Activated T-helper 1 cell treated with anti-CD3 and anti-CD28 coated beads, Interleukin-2, amount 50 U/mL, for 16 hours (primary cell): ENCODE measurements at regions not wholly inside any gene's neighbourhood (a gene's known extent, or its start where the extent isn't known, plus 50 kb on each side); places are given as distances from the start of the nearest gene placed in this dataset.

Experiments
- DNase-seq, 2 donors: peaks; one replicate each; pipeline ENCODE4 v3.0.0-alpha.2; 2020; ENCODE audit warnings: low read depth in 1 of 2, low spot score in 1 of 2

DNA sequence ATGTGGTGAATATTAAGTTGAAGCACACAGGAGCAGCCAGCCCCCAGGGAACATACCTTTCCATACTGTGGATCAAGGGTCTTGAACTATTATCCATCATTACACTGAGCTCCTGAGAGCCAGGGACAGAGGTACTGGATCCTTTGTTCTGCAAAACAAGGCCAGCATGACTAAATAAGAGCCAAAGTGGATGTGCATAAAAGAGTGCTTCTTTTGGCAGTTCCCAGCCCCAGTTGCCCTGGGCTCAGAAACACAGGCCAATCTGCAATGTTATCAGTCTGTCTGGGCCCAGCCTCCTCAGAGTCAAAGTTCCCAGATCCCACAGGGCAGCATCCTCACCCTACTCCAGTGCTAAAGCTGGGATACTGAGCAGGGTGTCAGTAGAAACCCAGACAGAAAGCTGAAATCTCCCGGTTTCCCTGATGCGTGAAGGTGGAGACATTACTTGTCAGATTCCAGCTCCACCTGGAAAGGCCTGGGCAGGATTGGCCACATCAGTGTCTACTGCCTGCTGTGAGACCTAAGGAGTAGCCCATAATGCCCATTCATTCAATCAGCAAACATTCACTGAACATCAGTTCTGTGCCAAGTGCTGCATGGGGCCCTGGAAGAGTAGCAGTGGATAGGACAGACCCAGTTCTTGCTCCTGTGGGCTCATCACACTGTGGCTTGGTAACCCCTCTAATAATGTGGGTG lies 342.7 kb downstream of the CXCL12 start:
- DNase-seq, result no peak

DNA sequence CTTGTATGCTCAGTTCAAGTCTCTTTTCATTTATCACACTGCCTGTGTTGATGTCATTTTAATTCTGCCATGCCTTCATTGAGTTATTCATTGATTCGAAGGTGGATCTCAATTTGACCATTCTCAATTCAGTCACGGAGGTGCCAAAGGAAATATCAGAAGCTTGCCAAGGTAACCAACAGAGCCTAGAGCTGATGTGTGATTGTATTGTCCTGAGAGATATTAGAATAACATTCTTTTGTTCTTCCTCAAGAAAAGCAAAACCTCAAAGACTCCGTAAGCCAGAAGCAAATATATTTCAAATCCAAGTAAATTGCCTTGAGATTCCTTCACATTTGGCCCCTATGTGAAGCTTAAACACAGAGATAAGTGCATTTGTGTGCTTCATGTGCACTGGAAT lies 345.3 kb downstream of the CXCL12 start:
- DNase-seq, result no peak

DNA sequence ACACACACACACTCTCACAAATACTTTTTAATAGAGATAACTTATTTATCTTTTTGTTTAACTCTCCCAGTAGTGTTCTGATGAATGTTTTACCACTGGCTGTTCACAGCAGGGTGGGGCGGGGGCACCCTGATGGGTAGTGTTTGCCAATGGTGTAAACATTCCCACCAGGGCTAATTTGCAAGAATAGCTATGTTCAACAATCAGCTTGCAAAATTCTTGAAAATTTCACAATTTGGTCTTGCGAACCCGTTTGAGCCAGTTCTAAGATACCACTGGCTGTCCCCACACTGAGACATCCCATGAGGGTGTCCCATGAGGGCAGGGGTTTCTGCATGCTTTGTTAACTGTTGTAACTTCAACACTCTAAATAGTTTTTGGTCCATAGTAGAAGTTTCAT lies 348.5 kb downstream of the CXCL12 start:
- DNase-seq, result no peak

DNA sequence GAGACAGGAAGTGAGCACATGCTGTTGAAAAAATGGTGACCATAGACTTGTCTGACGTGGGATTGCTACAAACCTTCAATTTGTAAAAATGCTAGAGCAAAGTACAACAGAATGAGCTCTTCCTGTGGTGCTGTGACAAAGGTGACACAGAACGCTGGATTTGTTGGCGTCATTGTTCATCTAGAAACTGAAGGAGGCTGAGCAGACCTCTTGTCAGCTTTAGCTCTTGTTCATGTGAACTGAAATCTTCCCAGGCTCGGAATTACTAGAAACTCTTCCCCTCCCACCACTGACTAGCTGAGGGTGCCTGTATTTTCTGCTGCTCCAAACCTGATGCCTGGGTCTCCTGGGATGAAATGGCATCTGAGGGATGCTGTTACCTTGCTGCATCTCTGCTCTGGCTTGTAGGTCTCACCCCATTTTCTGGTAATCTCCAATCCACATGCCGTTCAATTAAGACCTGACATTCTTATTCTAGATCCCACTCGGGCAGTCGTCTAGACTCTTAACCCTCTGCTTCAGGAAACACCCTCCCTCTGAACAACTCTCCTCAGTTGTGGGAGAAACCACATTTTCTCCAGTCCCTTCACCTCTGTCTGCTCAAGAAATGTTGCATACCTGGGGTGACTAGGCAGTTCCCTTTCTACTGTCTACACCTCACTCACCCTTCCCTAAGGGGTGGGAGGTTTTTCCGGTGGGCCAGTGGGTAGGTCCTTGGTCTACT lies 349.3 kb downstream of the CXCL12 start:
- DNase-seq, result no peak

DNA sequence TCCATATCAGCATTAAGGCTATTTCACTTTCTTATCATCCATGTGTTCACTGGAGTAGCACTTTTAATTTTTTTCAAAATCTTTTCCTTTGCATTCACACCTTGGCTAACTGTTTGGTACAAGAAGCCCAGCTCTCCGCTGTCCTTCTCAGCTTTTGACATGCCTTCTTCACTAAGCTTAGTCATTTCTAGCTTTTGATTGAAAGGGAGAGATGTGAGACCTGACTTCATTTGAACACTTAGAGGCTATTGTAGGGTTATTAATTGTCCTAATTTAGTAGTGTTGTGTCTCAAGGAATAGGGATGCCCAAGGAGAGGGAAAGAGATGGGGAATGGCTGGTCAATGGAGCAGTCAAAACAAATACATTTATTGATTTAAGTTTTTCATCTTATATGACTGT lies 350.0 kb downstream of the CXCL12 start:
- DNase-seq, result no peak

GRCh38 chr10:44033008-44033407 lies 351.9 kb downstream of the CXCL12 start:
- DNase-seq, result no peak

DNA sequence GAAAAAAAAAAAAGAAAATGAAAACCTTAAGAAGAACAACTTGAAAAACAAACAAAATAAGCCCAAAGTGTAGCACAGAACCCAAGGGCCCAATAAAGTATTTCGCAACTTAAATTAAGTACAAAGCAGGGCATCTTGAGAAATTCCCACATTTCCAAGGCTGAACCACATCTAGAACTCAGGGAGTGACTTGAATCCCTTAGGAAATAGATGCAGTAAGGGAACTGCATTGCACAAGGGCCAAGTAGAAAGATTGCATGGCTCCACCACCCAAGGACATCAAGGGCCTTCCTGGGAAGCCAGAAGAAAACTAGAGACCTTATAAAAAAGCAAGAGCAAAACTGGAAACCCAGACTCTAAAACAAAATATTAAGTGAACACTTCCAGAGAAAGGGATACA lies 352.7 kb downstream of the CXCL12 start:
- DNase-seq, result no peak

DNA sequence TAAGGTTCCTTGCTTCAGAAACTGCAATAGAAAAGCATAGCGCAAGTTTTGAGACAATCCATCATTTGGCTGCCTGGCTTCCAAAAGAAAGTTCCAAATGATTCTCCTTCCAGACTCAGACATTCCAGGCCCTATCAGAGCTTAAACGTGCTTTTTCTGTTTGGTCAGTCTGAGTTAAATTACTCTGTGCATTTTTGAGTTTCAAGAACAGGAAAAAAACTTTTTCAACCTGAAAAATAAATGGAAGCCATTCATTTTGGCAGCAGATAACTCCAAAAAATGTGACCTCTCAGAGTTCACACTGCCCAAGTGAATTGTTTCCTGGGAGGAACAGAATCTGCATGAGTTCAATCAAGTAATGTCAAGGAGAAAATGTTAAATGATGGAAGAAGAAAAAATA lies 354.2 kb downstream of the CXCL12 start:
- no peak for DNase-seq

DNA sequence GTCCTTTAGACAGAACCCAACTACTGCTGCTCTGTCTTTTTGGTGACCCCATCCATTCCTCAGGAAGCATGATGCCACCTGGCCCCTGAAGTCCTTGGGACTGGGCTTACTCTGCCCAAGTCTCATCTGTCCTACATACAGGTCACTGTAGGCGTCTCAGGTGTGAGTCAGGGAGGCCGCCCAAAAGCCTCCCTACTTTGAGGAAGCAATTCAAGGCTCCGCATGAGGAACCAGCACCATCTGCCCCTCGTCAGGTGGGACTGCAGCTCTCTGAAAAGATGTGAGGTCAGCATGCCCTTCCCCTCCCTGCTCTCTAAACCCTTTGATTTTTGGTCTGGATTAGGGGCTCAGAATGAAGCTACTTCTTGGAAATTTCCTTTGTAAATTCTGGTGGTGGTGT lies 354.8 kb downstream of the CXCL12 start:
- no peak for DNase-seq

GRCh38 chr10:44028384-44029137 lies 356.3 kb downstream of the CXCL12 start:
- no peak for DNase-seq

DNA sequence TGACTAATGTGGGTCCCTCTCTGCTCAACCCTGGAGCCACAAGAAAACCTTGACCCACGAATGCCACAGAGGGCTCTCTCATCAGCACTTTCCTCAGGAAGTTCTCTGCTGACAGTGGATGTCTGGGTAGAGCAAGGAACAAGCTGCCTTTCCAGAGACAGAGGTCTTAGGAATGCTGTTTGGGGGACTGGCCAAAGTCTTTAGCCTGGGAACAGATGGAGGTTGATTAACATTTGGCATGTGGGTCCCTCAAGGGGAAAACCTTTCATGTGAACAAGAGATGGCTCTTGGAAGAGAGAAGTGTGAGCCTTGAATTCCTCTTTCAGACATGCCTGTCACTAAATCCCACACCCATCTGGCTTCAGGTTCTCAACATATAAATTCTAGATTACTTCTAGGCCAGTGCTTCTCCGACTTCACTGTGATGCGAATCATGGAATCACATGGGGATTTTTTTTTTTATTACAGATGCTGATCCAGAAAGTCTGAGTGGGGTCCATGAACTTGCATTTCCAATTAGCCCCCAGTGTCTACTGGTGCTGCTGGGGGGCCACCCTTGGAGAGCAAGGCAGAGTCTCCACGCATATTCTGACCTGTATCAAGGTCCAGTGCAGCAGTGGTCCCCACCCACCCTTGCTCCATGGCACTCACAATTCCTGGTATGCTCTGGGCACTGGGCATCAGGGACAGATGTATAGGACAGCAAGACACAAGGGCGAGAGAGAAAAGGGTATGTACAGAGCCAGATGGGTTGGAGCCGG lies 360.4 kb downstream of the CXCL12 start:
- DNase-seq, result no peak

DNA sequence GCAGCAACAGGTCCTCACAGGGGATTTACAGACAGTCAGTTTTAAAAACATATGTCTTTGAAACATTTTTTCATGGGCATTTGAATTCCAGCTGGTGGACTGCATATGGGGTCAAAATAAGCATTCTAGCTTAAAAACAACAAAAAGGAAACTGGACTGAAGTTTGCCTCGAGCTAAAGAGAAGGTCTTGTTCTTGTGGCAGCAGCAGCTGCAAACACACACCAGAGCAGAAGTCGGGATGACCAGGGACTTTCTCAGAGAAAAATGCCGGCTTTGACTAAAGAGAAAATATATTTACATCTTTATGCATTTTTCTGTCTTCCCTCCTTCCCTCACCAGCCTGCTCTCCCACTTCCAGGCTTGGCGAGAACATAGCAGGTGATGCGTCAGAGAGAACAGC lies 361.4 kb downstream of the CXCL12 start:
- DNase-seq, result no peak

GRCh38 chr10:44022203-44022602 lies 362.7 kb downstream of the CXCL12 start:
- DNase-seq, result no peak

DNA sequence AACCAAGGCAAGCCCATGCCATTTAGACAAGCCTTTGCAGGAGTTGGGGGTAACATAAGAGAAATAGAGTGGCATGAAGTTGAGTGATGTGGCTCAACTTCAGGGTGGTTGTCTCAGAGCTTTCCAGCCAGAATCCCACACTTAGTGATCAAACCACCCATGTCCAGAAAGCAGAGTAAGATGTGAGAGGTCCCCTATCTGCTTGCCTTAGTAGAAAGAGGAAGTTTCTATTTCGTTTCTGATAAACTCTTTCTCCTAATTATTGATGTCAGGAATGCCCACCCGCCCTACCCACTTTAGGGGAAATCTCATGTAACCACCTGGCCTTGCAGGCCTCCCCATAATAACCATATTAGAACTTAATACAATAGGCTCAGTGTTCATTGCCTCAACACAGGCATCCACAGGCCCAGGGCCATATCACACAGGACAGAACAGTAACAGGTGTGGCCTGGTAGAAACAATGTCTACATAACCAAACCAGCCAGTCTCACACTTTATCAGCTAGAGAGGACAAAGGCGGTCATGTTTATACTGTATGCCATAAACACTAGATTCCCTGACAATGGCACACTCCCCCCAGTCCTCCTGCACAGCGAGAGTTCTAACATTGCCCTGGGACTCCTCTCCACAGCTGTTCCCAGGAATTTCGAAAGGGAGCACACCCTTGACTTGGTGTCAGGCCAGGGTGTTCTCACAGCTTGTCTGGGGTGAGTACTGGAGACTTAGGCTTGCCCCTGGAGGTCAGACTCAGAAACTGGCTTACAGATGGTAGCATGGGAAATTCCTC lies 364.4 kb downstream of the CXCL12 start:
- no peak for DNase-seq

GRCh38 chr10:44017483-44018145 lies 367.3 kb downstream of the CXCL12 start:
- no peak for DNase-seq

GRCh38 chr10:44016589-44017482 lies 368.1 kb downstream of the CXCL12 start:
- DNase-seq, result no peak

DNA sequence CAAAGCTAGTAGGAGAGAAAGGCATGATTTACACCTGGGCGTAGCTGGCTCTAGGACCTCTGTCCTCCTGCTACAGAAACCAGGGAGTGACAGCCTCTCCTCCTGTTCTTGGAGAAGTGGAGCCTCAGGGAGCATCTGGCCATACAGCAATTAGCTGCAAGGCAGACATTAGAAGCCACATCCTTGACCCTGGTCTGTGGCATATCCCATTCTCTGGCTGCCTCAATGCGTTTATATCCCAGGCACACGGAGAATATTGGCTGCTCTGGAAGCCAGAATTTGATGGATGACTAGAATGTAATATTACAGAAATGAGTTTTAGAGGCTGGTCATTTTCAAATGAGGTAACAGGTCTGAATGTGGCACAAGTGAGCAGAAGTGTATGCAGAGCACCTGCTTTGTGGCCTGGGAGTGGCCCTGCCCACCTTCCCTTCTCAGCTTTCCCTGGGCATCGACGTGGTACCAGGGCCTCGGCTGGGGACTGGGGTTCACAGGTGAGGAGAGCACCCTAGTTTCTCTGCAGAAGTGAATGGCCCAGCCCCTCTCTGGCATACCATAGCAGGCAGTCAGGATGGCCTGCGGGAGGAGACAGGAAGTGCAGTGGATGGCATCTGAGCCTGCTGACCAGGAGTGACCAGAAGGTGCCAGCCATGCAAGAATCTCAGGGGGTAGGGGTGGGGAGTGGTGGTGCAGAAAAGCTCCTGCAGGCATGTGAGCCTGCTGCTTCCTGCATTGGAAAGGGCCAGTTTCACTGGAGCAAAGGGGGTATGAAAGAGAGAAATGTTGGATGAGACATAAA lies 367.2 kb upstream of the ZNF32 start:
- no peak for DNase-seq

DNA sequence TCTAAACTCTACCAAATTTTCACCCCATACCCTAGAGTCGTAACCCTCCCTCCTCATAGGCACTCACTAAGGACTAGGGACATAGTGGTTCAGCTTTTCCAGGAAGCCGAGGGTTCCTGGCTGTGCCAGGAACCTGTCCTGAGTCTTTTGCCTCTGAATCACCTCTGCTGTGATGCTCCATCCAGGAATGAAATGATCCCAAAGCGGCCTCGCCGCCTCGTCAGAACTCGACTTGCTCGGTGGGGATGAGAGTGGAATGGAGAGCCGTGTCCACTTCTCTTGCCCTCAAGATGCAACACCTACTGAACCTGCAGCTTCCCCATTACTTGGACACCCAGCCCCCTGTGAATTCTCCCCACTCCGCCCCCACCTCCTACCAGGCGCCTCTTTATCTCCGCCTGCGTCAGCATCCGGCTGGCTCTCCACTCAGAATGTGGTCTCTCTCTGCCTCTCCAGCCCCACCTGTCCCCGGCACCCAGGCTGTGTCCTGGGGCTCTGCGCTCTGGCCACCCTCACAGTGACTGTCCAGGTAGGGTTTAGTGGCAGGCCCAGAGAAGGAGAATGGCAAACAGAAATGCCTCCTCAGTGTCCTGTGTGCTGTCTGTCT lies 366.1 kb upstream of the ZNF32 start:
- DNase-seq, result no peak
